ENCODE measurements at regions not wholly inside any gene's neighbourhood (a gene's known extent, or its start where the extent isn't known, plus 50 kb on each side); places are given as distances from the start of the nearest gene placed in this dataset.
"Not testable (repeated sequence)": the region's sequence is repeated elsewhere in the genome, so short reads cannot be mapped to it uniquely, and the experiment has no call there.

GRCh38 chr4:72935462-72935861, 134.1 kb downstream of the COX18 start:
- Mint-ChIP-seq H3K9me3 (no peaks in the 10 kb centered on the region), H3K4me3 (no peak overlapping the region), H3K4me1 (peaks cover 41% of the 10 kb centered on the region), H3K27ac (no peak overlapping the region), H3K36me3 (ENCODE audit: low read depth) (no peaks in the 10 kb centered on the region), H3K27me3 (ENCODE audit: insufficient read depth) (no peaks in the 10 kb centered on the region)
- Histone ChIP-seq H3K9me3 (ENCODE audit: control insufficient read depth, low read length) (no peaks in the 10 kb centered on the region), H3K27ac (ENCODE audit: low read depth, low read length) (no peak overlapping the region), H3K36me3 (ENCODE audit: control insufficient read depth, insufficient read depth, low read length) (no peaks in the 10 kb centered on the region), H3K27me3 (ENCODE audit: control insufficient read depth, insufficient read depth, low read length, poor library complexity, severe bottlenecking) (no peaks in the 10 kb centered on the region), H3K4me1 (ENCODE audit: control insufficient read depth, insufficient read depth, low read length) (no peaks in the 10 kb centered on the region), H3K9ac (ENCODE audit: extremely low read depth, low read length, poor library complexity, severe bottlenecking) (no peak overlapping the region), H3K4me3 (ENCODE audit: low read length) (no peak overlapping the region)
- no peak for DNase-seq
- WGBS, 2 experiments (ENCODE audit: insufficient coverage in 1 of 2, insufficient read length in 1 of 2), result 90 to 91% methylated on average over 1 of the region's 1 CpG
- TF ChIP-seq CTCF (conservative IDR thresholded peaks at IDR 0.05), result no peak

- Histone ChIP-seq H3K4me3 (ENCODE audit: low read length) (no peak overlapping the region), H3K9ac (ENCODE audit: extremely low read depth, low read length, poor library complexity, severe bottlenecking) (no peak overlapping the region), H3K36me3 (ENCODE audit: control insufficient read depth, insufficient read depth, low read length) (no peaks in the 10 kb centered on the region), H3K9me3 (ENCODE audit: control insufficient read depth, low read length) (no peaks in the 10 kb centered on the region), H3K4me1 (ENCODE audit: control insufficient read depth, insufficient read depth, low read length) (no peaks in the 10 kb centered on the region), H3K27ac (ENCODE audit: low read depth, low read length) (no peak overlapping the region), H3K27me3 (ENCODE audit: control insufficient read depth, insufficient read depth, low read length, poor library complexity, severe bottlenecking) (no peaks in the 10 kb centered on the region)
- Mint-ChIP-seq H3K4me3 (no peak overlapping the region), H3K4me1 (peaks cover 32% of the 10 kb centered on the region), H3K9me3 (no peaks in the 10 kb centered on the region), H3K27ac (no peak overlapping the region), H3K27me3 (ENCODE audit: insufficient read depth) (no peaks in the 10 kb centered on the region), H3K36me3 (ENCODE audit: low read depth) (no peaks in the 10 kb centered on the region)
- 83 to 94% methylated on average over 1 of the region's 1 CpG for WGBS, 2 experiments (ENCODE audit: insufficient coverage in 1 of 2, insufficient read length in 1 of 2)
- TF ChIP-seq CTCF (conservative IDR thresholded peaks at IDR 0.05), result no peak
- no peak for DNase-seq
These were observed 136.5 kb downstream of the COX18 start for GRCh38 chr4:72933029-72933428.

GRCh38 chr4:72931346-72931745, 138.2 kb downstream of the COX18 start:
- no peak overlapping the region for H3K27ac Mint-ChIP-seq

GRCh38 chr4:72929596-72930274, 139.8 kb downstream of the COX18 start:
- H3K9me3 ChIP-seq (ENCODE audit: control insufficient read depth, low read length); H3K36me3 Mint-ChIP-seq (ENCODE audit: low read depth); H3K36me3 ChIP-seq (ENCODE audit: control insufficient read depth, insufficient read depth, low read length); H3K4me1 ChIP-seq (ENCODE audit: control insufficient read depth, insufficient read depth, low read length); H3K27me3 Mint-ChIP-seq (ENCODE audit: insufficient read depth); H3K27me3 ChIP-seq (ENCODE audit: control insufficient read depth, insufficient read depth, low read length, poor library complexity, severe bottlenecking); H3K27ac ChIP-seq (ENCODE audit: low read depth, low read length); H3K9ac ChIP-seq (ENCODE audit: extremely low read depth, low read length, poor library complexity, severe bottlenecking); H3K9me3 Mint-ChIP-seq; H3K4me3 ChIP-seq (ENCODE audit: low read length); DNase-seq; H3K4me3 Mint-ChIP-seq; H3K27ac Mint-ChIP-seq: not testable (repeated sequence)
- 91 to 93% methylated on average over 5 to 10 of the region's 10 CpGs for WGBS, 2 experiments (ENCODE audit: insufficient coverage in 1 of 2, insufficient read length in 1 of 2)
- peaks cover 23% of the 10 kb centered on the region for H3K4me1 Mint-ChIP-seq

More at GRCh38 chr4:72931346-72931745, 138.2 kb downstream of the COX18 start:
- no peak overlapping the region for H3K4me3 ChIP-seq (ENCODE audit: low read length)
- no peak for DNase-seq
- TF ChIP-seq CTCF (conservative IDR thresholded peaks at IDR 0.05), result no peak
- no peaks in the 10 kb centered on the region for H3K36me3 ChIP-seq (ENCODE audit: control insufficient read depth, insufficient read depth, low read length)
- no peak overlapping the region for H3K9ac ChIP-seq (ENCODE audit: extremely low read depth, low read length, poor library complexity, severe bottlenecking)
- no peaks in the 10 kb centered on the region for H3K27me3 ChIP-seq (ENCODE audit: control insufficient read depth, insufficient read depth, low read length, poor library complexity, severe bottlenecking)
- H3K9me3 ChIP-seq (ENCODE audit: control insufficient read depth, low read length), result no peaks in the 10 kb centered on the region
- H3K9me3 Mint-ChIP-seq, result peaks cover 2% of the 10 kb centered on the region
- no peak overlapping the region for H3K4me3 Mint-ChIP-seq
- 93 to 100% methylated on average over 4 to 5 of the region's 5 CpGs for WGBS, 2 experiments (ENCODE audit: insufficient coverage in 1 of 2, insufficient read length in 1 of 2)
- H3K4me1 Mint-ChIP-seq, result peaks cover 28% of the 10 kb centered on the region
- no peaks in the 10 kb centered on the region for H3K27me3 Mint-ChIP-seq (ENCODE audit: insufficient read depth)
- no peaks in the 10 kb centered on the region for H3K36me3 Mint-ChIP-seq (ENCODE audit: low read depth)
- H3K4me1 ChIP-seq (ENCODE audit: control insufficient read depth, insufficient read depth, low read length), result no peaks in the 10 kb centered on the region
- H3K27ac ChIP-seq (ENCODE audit: low read depth, low read length), result no peak overlapping the region

All from endodermal cell (in vitro differentiated cells).